Stimulated activated CD4-positive, alpha-beta T cell treated with anti-CD3 and anti-CD28 coated beads, Interleukin-1b, Interleukin-23, amount 100 ng/mL, for 48 hours (primary cell): ENCODE measurements at regions not wholly inside any gene's neighbourhood (a gene's known extent, or its start where the extent isn't known, plus 50 kb on each side); places are given as distances from the start of the nearest gene placed in this dataset.

ENCODE experiments used
- DNase-seq: peaks from one replicate; pipeline ENCODE4 v3.0.0-alpha.2; 2020

DNA sequence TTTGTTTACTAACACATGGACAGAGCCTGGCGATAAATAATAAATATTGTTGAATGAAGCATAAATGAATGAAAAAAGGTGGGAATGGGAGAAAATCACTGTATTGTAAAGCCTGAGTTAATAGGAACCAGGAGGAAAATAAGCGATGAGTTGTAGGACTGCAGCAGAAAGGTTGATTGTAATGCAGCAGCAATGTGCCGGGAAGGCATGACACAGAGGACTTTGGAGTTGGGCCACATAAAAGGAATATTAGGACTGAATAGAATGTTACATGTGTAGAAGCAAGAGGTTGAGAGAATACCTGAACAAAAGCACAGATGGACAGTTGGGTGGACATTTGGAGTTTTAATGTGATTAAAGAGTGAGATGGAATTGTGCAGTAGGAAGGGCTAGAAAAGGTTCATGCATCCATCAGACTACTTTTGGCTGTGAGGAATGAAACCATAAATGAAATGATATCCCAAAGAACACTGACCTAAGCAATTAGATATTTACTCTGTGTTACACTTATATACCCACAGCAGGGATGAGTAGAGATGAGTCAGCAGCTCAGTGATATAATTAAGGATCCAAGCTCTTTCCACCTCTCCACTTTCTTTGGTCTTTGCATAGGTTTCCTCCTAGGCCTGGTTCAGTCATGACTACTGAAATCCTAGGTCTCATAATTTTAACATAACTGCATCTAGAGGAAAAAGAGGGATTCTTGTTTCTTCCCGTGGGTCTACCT, 55.4 kb downstream of the CCER1 start:
- DNase-seq: no peak

GRCh38 chr12:90897986-90898385, 57.0 kb downstream of the CCER1 start:
- no peak for DNase-seq

DNA sequence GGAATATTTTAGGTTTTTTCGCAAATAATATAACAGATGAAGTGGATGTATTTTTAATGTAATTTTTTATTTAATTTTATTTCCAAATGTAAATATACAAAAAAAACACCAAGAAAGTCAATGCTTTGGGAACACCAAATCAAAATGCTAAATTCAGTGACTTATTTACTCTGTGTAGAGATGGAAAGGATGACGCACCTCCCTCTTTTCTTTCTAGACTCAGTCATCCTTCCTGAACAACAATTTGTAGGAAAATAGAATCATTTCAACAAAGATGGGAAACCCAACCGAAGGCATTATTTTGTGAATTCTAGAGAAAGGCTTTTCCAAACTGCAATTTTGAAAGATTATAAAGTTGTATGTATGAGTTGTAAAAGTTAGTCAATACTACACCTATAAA, 57.7 kb downstream of the CCER1 start:
- DNase-seq: no peak

- DNase-seq: no peak
These were observed 58.2 kb downstream of the CCER1 start for GRCh38 chr12:90896821-90897220.

- no peak for DNase-seq
These were observed 58.8 kb downstream of the CCER1 start for GRCh38 chr12:90896164-90896563.

GRCh38 chr12:90888316-90888715, 66.7 kb downstream of the CCER1 start:
- DNase-seq: no peak

- DNase-seq: no peak
These were observed 71.5 kb downstream of the CCER1 start for GRCh38 chr12:90883456-90883855.

DNA sequence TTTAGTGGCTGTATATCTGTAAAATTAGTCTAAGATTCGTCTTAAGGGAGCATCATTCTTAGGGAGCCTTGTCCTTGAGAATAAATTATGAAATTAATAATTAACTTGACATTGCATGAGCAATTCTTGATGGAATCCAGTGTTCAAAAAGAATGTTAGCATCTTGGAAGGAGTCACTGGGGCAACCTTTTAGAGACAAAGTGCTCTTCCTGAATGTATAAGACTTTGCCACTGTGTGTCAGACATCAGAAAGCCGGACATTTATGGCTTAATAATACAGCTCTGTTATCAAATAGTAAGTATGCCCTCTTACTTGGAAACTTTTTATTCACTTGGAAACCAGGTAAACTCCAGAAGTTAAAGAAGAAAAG, 83.3 kb downstream of the CCER1 start:
- DNase-seq: no peak

GRCh38 chr12:90870971-90871725, 83.8 kb downstream of the CCER1 start:
- no peak for DNase-seq

GRCh38 chr12:90868626-90869025, 86.3 kb downstream of the CCER1 start:
- no peak for DNase-seq

GRCh38 chr12:90859591-90859990, 95.4 kb downstream of the CCER1 start:
- DNase-seq: no peak

- no peak for DNase-seq
These were observed 96.7 kb downstream of the CCER1 start for GRCh38 chr12:90858252-90858651.

GRCh38 chr12:90855534-90855933, 99.4 kb downstream of the CCER1 start:
- DNase-seq: no peak

DNA sequence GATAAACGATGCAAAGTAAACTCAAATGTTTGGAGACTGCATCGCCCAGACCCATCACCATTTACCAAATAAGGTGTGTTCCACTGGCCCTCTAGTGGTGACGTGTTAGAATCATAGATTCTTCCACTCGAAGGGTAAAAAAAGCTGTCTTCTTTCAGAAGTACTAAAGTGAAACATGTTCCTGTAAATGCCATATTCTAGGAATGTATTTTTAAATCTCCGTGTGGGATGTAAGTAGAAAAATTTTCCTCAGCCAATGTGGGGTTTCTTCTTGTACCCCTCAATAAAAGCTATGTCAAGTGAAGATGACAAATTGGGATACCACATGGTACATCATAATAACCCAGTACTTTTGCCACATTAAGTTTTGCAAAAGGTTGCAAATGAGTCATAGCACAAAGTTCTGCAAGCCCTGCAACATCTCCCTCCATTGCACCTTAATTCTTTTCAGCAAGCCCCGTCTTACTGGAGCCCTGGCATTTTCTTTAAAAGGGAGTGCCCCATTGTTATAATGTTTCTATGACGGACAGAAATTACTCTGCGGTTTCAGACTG, 100.8 kb downstream of the CCER1 start:
- no peak for DNase-seq

GRCh38 chr12:90851800-90852718, 102.9 kb downstream of the CCER1 start:
- no peak for DNase-seq

- DNase-seq: no peak
These were observed 112.5 kb downstream of the CCER1 start for GRCh38 chr12:90842477-90842876.

GRCh38 chr12:90841336-90841735, 113.6 kb downstream of the CCER1 start:
- DNase-seq: no peak

GRCh38 chr12:90839346-90839745, 115.6 kb downstream of the CCER1 start:
- no peak for DNase-seq

- DNase-seq: no peak
These were observed 118.3 kb downstream of the CCER1 start for GRCh38 chr12:90836689-90837088.

DNA sequence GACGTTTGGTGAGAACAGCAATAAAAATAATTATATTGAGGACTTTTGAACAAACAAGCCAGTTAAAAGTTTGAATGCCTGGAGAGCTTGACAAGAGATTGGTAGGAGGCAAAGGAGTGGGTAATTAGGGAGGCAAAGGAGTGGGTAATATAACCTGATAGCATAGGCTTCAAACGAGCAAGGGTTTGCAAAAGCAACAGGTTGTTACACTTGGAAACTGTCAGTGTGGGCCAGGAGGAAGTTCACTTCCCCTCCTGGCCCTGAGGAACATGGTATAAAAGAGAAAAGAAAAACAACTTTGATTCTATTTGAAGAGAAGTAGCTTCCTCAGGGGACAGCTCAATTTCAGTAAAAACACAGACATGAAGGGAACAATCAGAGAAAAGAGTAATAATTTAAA, 121.7 kb downstream of the CCER1 start:
- no peak for DNase-seq

DNA sequence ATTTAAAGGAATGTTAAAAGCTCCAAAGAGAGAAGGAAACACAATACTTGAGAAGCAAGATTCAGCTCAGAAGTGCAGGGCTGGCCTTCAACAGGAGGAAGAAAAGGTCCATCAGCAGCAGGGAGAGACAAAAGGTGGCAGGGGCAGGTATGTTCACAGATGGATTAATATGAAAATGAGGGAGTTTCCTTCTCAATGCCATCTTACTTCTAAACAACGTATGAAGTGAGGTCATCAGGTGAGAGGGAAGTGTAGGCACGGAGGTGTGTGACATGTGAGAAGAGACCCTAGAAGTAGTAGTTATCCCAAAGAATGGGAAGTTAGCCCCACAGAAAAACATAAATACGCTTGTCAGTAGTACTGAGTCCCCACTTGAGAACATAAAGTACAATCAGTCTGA, 122.5 kb downstream of the CCER1 start:
- DNase-seq: no peak

GRCh38 chr12:90831712-90832111, 123.3 kb downstream of the CCER1 start:
- DNase-seq: no peak

DNA sequence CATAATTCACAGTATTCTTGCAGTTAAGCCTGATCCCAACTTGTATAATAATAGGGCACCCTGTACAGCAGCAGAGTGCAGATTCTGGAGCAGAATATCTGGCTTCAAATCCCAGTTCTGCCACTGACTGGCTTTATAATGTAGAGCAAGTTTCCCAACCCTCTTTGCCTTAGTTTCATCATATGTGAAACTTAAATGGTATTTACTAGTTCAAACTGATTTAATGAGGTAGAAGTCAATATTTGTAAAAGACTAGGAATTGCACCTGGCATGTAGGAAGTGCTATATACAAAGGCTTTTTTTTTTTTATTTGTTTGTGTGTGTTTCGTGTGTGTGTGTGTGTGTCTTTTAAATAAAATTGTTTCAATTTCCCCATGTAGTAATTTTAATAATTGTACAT, 125.9 kb downstream of the CCER1 start:
- no peak for DNase-seq
